ENCODE measurements at regions not wholly inside any gene's neighbourhood (a gene's known extent, or its start where the extent isn't known, plus 50 kb on each side); places are given as distances from the start of the nearest gene placed in this dataset.

- no peaks in the 10 kb centered on the region for H3K36me3 ChIP-seq (ENCODE audit: control insufficient read depth in 2 of 2, insufficient read depth in 2 of 2, low read length in 2 of 2)
- H3K4me3 ChIP-seq (ENCODE audit: low read length in 2 of 2), result no peak overlapping the region
- no peak overlapping the region for H3K27ac ChIP-seq (ENCODE audit: low read depth in 2 of 2, low read length in 2 of 2)
Measured at GRCh38 chr15:47505712-47506328, 211.5 kb upstream of the SEMA6D start.

GRCh38 chr15:47506329-47507100 lies 210.8 kb upstream of the SEMA6D start:
- Histone ChIP-seq H3K4me3 (ENCODE audit: low read length in 2 of 2) (no peak overlapping the region), H3K9me3 (ENCODE audit: control insufficient read depth in 2 of 2, low read length in 2 of 2) (no peaks in the 10 kb centered on the region), H3K4me1 (ENCODE audit: control insufficient read depth in 2 of 2, insufficient read depth in 2 of 2, low read length in 2 of 2) (no peaks in the 10 kb centered on the region), H3K27me3 (ENCODE audit: control insufficient read depth in 2 of 2, insufficient read depth in 2 of 2, low read length in 2 of 2) (no peaks in the 10 kb centered on the region), H3K9ac (ENCODE audit: low read depth in 1 of 2, low read length in 2 of 2) (no peak overlapping the region), H3K27ac (ENCODE audit: low read depth in 2 of 2, low read length in 2 of 2) (no peak overlapping the region), H3K36me3 (ENCODE audit: control insufficient read depth in 2 of 2, insufficient read depth in 2 of 2, low read length in 2 of 2) (no peaks in the 10 kb centered on the region)

More at GRCh38 chr15:47505712-47506328, 211.5 kb upstream of the SEMA6D start:
- Histone ChIP-seq H3K27me3 (ENCODE audit: control insufficient read depth in 2 of 2, insufficient read depth in 2 of 2, low read length in 2 of 2) (no peaks in the 10 kb centered on the region), H3K9me3 (ENCODE audit: control insufficient read depth in 2 of 2, low read length in 2 of 2) (no peaks in the 10 kb centered on the region), H3K9ac (ENCODE audit: low read depth in 1 of 2, low read length in 2 of 2) (no peak overlapping the region), H3K4me1 (ENCODE audit: control insufficient read depth in 2 of 2, insufficient read depth in 2 of 2, low read length in 2 of 2) (no peaks in the 10 kb centered on the region)

GRCh38 chr15:47507221-47507985 lies 209.9 kb upstream of the SEMA6D start:
- Histone ChIP-seq H3K4me1 (ENCODE audit: control insufficient read depth in 2 of 2, insufficient read depth in 2 of 2, low read length in 2 of 2) (no peaks in the 10 kb centered on the region), H3K9ac (ENCODE audit: low read depth in 1 of 2, low read length in 2 of 2) (no peak overlapping the region), H3K4me3 (ENCODE audit: low read length in 2 of 2) (no peak overlapping the region), H3K9me3 (ENCODE audit: control insufficient read depth in 2 of 2, low read length in 2 of 2) (no peaks in the 10 kb centered on the region), H3K36me3 (ENCODE audit: control insufficient read depth in 2 of 2, insufficient read depth in 2 of 2, low read length in 2 of 2) (no peaks in the 10 kb centered on the region), H3K27ac (ENCODE audit: low read depth in 2 of 2, low read length in 2 of 2) (no peak overlapping the region), H3K27me3 (ENCODE audit: control insufficient read depth in 2 of 2, insufficient read depth in 2 of 2, low read length in 2 of 2) (no peaks in the 10 kb centered on the region)

- H3K27me3 ChIP-seq (ENCODE audit: control insufficient read depth in 2 of 2, insufficient read depth in 2 of 2, low read length in 2 of 2), result no peaks in the 10 kb centered on the region
- H3K4me3 ChIP-seq (ENCODE audit: low read length in 2 of 2), result no peak overlapping the region
- H3K27ac ChIP-seq (ENCODE audit: low read depth in 2 of 2, low read length in 2 of 2), result no peak overlapping the region
- H3K9me3 ChIP-seq (ENCODE audit: control insufficient read depth in 2 of 2, low read length in 2 of 2), result no peaks in the 10 kb centered on the region
- H3K36me3 ChIP-seq (ENCODE audit: control insufficient read depth in 2 of 2, insufficient read depth in 2 of 2, low read length in 2 of 2), result no peaks in the 10 kb centered on the region
- H3K4me1 ChIP-seq (ENCODE audit: control insufficient read depth in 2 of 2, insufficient read depth in 2 of 2, low read length in 2 of 2), result no peaks in the 10 kb centered on the region
- H3K9ac ChIP-seq (ENCODE audit: low read depth in 1 of 2, low read length in 2 of 2), result no peak overlapping the region
Measured at GRCh38 chr15:47511261-47511660, 206.0 kb upstream of the SEMA6D start.

GRCh38 chr15:47513471-47513870 lies 203.8 kb upstream of the SEMA6D start:
- no peak overlapping the region for H3K9ac ChIP-seq (ENCODE audit: low read depth in 1 of 2, low read length in 2 of 2)
- no peak overlapping the region for H3K27ac ChIP-seq (ENCODE audit: low read depth in 2 of 2, low read length in 2 of 2)
- no peaks in the 10 kb centered on the region for H3K4me1 ChIP-seq (ENCODE audit: control insufficient read depth in 2 of 2, insufficient read depth in 2 of 2, low read length in 2 of 2)
- no peak overlapping the region for H3K4me3 ChIP-seq (ENCODE audit: low read length in 2 of 2)
- no peaks in the 10 kb centered on the region for H3K9me3 ChIP-seq (ENCODE audit: control insufficient read depth in 2 of 2, low read length in 2 of 2)
- no peaks in the 10 kb centered on the region for H3K36me3 ChIP-seq (ENCODE audit: control insufficient read depth in 2 of 2, insufficient read depth in 2 of 2, low read length in 2 of 2)
- no peaks in the 10 kb centered on the region for H3K27me3 ChIP-seq (ENCODE audit: control insufficient read depth in 2 of 2, insufficient read depth in 2 of 2, low read length in 2 of 2)

- no peaks in the 10 kb centered on the region for H3K27me3 ChIP-seq (ENCODE audit: control insufficient read depth in 2 of 2, insufficient read depth in 2 of 2, low read length in 2 of 2)
- no peaks in the 10 kb centered on the region for H3K4me1 ChIP-seq (ENCODE audit: control insufficient read depth in 2 of 2, insufficient read depth in 2 of 2, low read length in 2 of 2)
- H3K9ac ChIP-seq (ENCODE audit: low read depth in 1 of 2, low read length in 2 of 2), result no peak overlapping the region
- no peak overlapping the region for H3K4me3 ChIP-seq (ENCODE audit: low read length in 2 of 2)
- no peaks in the 10 kb centered on the region for H3K36me3 ChIP-seq (ENCODE audit: control insufficient read depth in 2 of 2, insufficient read depth in 2 of 2, low read length in 2 of 2)
- no peaks in the 10 kb centered on the region for H3K9me3 ChIP-seq (ENCODE audit: control insufficient read depth in 2 of 2, low read length in 2 of 2)
- no peak overlapping the region for H3K27ac ChIP-seq (ENCODE audit: low read depth in 2 of 2, low read length in 2 of 2)
Measured at GRCh38 chr15:47514200-47514652, 203.1 kb upstream of the SEMA6D start.

GRCh38 chr15:47516558-47516957 lies 200.7 kb upstream of the SEMA6D start:
- Histone ChIP-seq H3K27me3 (ENCODE audit: control insufficient read depth in 2 of 2, insufficient read depth in 2 of 2, low read length in 2 of 2) (no peaks in the 10 kb centered on the region), H3K9ac (ENCODE audit: low read depth in 1 of 2, low read length in 2 of 2) (no peak overlapping the region), H3K36me3 (ENCODE audit: control insufficient read depth in 2 of 2, insufficient read depth in 2 of 2, low read length in 2 of 2) (no peaks in the 10 kb centered on the region), H3K4me1 (ENCODE audit: control insufficient read depth in 2 of 2, insufficient read depth in 2 of 2, low read length in 2 of 2) (no peaks in the 10 kb centered on the region), H3K27ac (ENCODE audit: low read depth in 2 of 2, low read length in 2 of 2) (no peak overlapping the region), H3K4me3 (ENCODE audit: low read length in 2 of 2) (no peak overlapping the region), H3K9me3 (ENCODE audit: control insufficient read depth in 2 of 2, low read length in 2 of 2) (no peaks in the 10 kb centered on the region)

- no peak overlapping the region for H3K4me3 ChIP-seq (ENCODE audit: low read length in 2 of 2)
- no peak overlapping the region for H3K27ac ChIP-seq (ENCODE audit: low read depth in 2 of 2, low read length in 2 of 2)
- H3K9me3 ChIP-seq (ENCODE audit: control insufficient read depth in 2 of 2, low read length in 2 of 2), result no peaks in the 10 kb centered on the region
- H3K27me3 ChIP-seq (ENCODE audit: control insufficient read depth in 2 of 2, insufficient read depth in 2 of 2, low read length in 2 of 2), result no peaks in the 10 kb centered on the region
- no peaks in the 10 kb centered on the region for H3K36me3 ChIP-seq (ENCODE audit: control insufficient read depth in 2 of 2, insufficient read depth in 2 of 2, low read length in 2 of 2)
- no peak overlapping the region for H3K9ac ChIP-seq (ENCODE audit: low read depth in 1 of 2, low read length in 2 of 2)
- H3K4me1 ChIP-seq (ENCODE audit: control insufficient read depth in 2 of 2, insufficient read depth in 2 of 2, low read length in 2 of 2), result no peaks in the 10 kb centered on the region
Measured at GRCh38 chr15:47516972-47517371, 200.3 kb upstream of the SEMA6D start.

GRCh38 chr15:47517737-47518136 lies 199.6 kb upstream of the SEMA6D start:
- Histone ChIP-seq H3K9me3 (ENCODE audit: control insufficient read depth in 2 of 2, low read length in 2 of 2) (no peaks in the 10 kb centered on the region), H3K36me3 (ENCODE audit: control insufficient read depth in 2 of 2, insufficient read depth in 2 of 2, low read length in 2 of 2) (no peaks in the 10 kb centered on the region), H3K4me1 (ENCODE audit: control insufficient read depth in 2 of 2, insufficient read depth in 2 of 2, low read length in 2 of 2) (no peaks in the 10 kb centered on the region), H3K9ac (ENCODE audit: low read depth in 1 of 2, low read length in 2 of 2) (no peak overlapping the region), H3K27me3 (ENCODE audit: control insufficient read depth in 2 of 2, insufficient read depth in 2 of 2, low read length in 2 of 2) (no peaks in the 10 kb centered on the region), H3K4me3 (ENCODE audit: low read length in 2 of 2) (no peak overlapping the region), H3K27ac (ENCODE audit: low read depth in 2 of 2, low read length in 2 of 2) (no peak overlapping the region)
